ENCODE measurements at regions not wholly inside any gene's neighbourhood (a gene's known extent, or its start where the extent isn't known, plus 50 kb on each side); places are given as distances from the start of the nearest gene placed in this dataset.
A peak's percentile ranks its signal among the peaks of the same experiment; 100 is the strongest.

GRCh38 chr11:27287205-27287604, 75.8 kb downstream of the CCDC34 start:
- no peak for DNase-seq

- DNase-seq, result no peak
Observed at GRCh38 chr11:27285761-27286160, 77.3 kb downstream of the CCDC34 start.

- no peak for DNase-seq
Observed at GRCh38 chr11:27282806-27283205, 80.2 kb downstream of the CCDC34 start.

GRCh38 chr11:27281740-27282590, 81.0 kb downstream of the CCDC34 start:
- no peak for DNase-seq

- DNase-seq, result no peak
Observed at GRCh38 chr11:27281276-27281675, 81.7 kb downstream of the CCDC34 start.

GRCh38 chr11:27280140-27280539, 82.9 kb downstream of the CCDC34 start:
- no peak for DNase-seq

- no peak for DNase-seq
Observed at GRCh38 chr11:27279460-27279859, 83.6 kb downstream of the CCDC34 start.

- DNase-seq, result no peak
Observed at GRCh38 chr11:27277843-27278242, 85.2 kb downstream of the CCDC34 start.

- no peak for DNase-seq
Observed at GRCh38 chr11:27276141-27276540, 86.9 kb downstream of the CCDC34 start.

- DNase-seq, result no peak
Observed at GRCh38 chr11:27274854-27275395, 88.1 kb downstream of the CCDC34 start.

GRCh38 chr11:27266125-27266524, 96.9 kb downstream of the CCDC34 start:
- DNase-seq, result no peak

- DNase-seq, result no peak
Observed at GRCh38 chr11:27263986-27264385, 99.0 kb downstream of the CCDC34 start.

GRCh38 chr11:27263046-27263445, 100.0 kb downstream of the CCDC34 start:
- no peak for DNase-seq

- no peak for DNase-seq
Observed at GRCh38 chr11:27255447-27255828, 107.6 kb downstream of the CCDC34 start.

GRCh38 chr11:27254744-27255446, 108.1 kb downstream of the CCDC34 start:
- no peak for DNase-seq

- DNase-seq, result no peak
Observed at GRCh38 chr11:27253224-27253623, 109.8 kb downstream of the CCDC34 start.

- no peak for DNase-seq
Observed at GRCh38 chr11:27250867-27251665, 111.9 kb downstream of the CCDC34 start.

GRCh38 chr11:27248576-27249509, 114.2 kb downstream of the CCDC34 start:
- DNase-seq, result no peak

GRCh38 chr11:27247660-27248059, 115.4 kb downstream of the CCDC34 start:
- no peak for DNase-seq

GRCh38 chr11:27246925-27247324, 116.1 kb downstream of the CCDC34 start:
- no peak for DNase-seq

- no peak for DNase-seq
Observed at GRCh38 chr11:27244900-27245299, 118.1 kb downstream of the CCDC34 start.

GRCh38 chr11:27242591-27242990, 120.4 kb downstream of the CCDC34 start:
- peak; percentile 38 for DNase-seq

Data from hematopoietic multipotent progenitor cell treated with erythropoietin and hydrocortisone succinate and interleukin-3 and kit ligand, for 8 days (in vitro differentiated cells).